ENCODE measurements at regions not wholly inside any gene's neighbourhood (a gene's known extent, or its start where the extent isn't known, plus 50 kb on each side); places are given as distances from the start of the nearest gene placed in this dataset.

- no peaks in the 10 kb centered on the region for H3K36me3 ChIP-seq
- peaks cover 0 to 13% (median 0%) of the 10 kb centered on the region in 4 donors for H3K9me3 ChIP-seq
- DNase-seq (ENCODE audit: low spot score in 2 of 2) = no peak
- no peak for TF ChIP-seq EP300 (IDR thresholded peaks at IDR 0.05)
- no peak for TF ChIP-seq POLR2A (IDR thresholded peaks at IDR 0.05)
- TF ChIP-seq, protein P1, sequence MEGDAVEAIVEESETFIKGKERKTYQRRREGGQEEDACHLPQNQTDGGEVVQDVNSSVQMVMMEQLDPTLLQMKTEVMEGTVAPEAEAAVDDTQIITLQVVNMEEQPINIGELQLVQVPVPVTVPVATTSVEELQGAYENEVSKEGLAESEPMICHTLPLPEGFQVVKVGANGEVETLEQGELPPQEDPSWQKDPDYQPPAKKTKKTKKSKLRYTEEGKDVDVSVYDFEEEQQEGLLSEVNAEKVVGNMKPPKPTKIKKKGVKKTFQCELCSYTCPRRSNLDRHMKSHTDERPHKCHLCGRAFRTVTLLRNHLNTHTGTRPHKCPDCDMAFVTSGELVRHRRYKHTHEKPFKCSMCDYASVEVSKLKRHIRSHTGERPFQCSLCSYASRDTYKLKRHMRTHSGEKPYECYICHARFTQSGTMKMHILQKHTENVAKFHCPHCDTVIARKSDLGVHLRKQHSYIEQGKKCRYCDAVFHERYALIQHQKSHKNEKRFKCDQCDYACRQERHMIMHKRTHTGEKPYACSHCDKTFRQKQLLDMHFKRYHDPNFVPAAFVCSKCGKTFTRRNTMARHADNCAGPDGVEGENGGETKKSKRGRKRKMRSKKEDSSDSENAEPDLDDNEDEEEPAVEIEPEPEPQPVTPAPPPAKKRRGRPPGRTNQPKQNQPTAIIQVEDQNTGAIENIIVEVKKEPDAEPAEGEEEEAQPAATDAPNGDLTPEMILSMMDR (IDR thresholded peaks at IDR 0.05) = no peak
- H3K4me3 ChIP-seq = no peak overlapping the region
- H3K4me1 ChIP-seq = no peaks in the 10 kb centered on the region
- H3K27ac ChIP-seq = no peak overlapping the region
- no peaks in the 10 kb centered on the region for H3K27me3 ChIP-seq
These were observed 936.7 kb downstream of the CCSER2 start for GRCh38 chr10:85265121-85265520.

DNA sequence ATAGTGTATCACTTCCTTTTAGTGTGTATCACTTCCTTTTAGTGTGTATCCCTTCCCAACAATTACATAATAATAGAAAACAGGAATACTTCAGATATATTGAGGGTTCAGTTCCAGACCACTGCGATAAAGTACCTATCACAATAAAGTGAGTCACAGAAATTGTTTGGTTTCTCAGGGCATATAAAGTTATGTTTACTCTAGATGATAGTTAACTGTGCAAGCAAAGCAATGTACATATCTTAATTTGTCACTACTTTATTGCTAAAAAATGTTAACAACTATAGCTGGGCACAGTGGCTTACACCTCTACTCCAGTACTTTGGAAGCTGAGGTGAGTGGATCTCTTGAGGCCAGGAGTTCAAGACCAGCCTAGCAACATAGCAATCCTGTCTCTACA is 938.4 kb downstream of the CCSER2 start:
- Histone ChIP-seq H3K4me1 (no peaks in the 10 kb centered on the region), H3K27me3 (no peaks in the 10 kb centered on the region), H3K9me3 (peaks cover 0 to 29% (median 3%) of the 10 kb centered on the region in 4 donors), H3K27ac (no peak overlapping the region), H3K4me3 (no peak overlapping the region), H3K36me3 (no peaks in the 10 kb centered on the region)
- TF ChIP-seq EP300 (IDR thresholded peaks at IDR 0.05) = no peak
- TF ChIP-seq, protein P1 (IDR thresholded peaks at IDR 0.05) = no peak
- no peak for TF ChIP-seq POLR2A (IDR thresholded peaks at IDR 0.05)
- 72 to 75% methylated on average over 1 of the region's 1 CpG for WGBS, 2 donors
- DNase-seq (ENCODE audit: low spot score in 2 of 2) = no peak

DNA sequence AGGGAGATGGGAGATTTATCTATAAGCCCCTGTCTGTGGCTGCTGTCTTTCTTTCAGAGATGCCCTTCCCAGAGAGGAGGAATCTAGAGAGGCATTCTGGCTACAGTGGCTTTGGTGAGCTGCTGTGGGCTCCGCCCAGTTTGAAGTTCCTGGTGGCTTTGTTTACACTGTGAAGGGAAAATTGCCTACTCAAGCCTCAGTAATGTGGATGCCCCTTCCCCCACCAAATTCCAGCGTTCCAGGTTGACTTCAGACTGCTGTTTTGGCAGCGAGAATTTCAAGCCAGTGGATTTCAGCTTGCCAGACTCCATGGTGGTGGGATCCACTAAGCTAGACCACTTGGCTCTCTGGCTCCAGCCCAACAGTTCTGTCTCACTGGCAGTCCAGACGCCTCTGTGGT is 951.6 kb downstream of the CCSER2 start:
- H3K27ac ChIP-seq = no peak overlapping the region
- no peaks in the 10 kb centered on the region for H3K36me3 ChIP-seq
- H3K27me3 ChIP-seq = no peaks in the 10 kb centered on the region
- no peak for DNase-seq (ENCODE audit: low spot score in 2 of 2)
- TF ChIP-seq POLR2A (IDR thresholded peaks at IDR 0.05) = no peak
- TF ChIP-seq, protein P1 (IDR thresholded peaks at IDR 0.05) = no peak
- no peak for TF ChIP-seq EP300 (IDR thresholded peaks at IDR 0.05)
- H3K9me3 ChIP-seq = no peaks in the 10 kb centered on the region
- H3K4me1 ChIP-seq = no peaks in the 10 kb centered on the region
- no peak overlapping the region for H3K4me3 ChIP-seq
- WGBS, 2 donors = 67 to 85% methylated on average over 4 of the region's 4 CpGs

- Histone ChIP-seq H3K4me3 (no peak overlapping the region), H3K27me3 (no peaks in the 10 kb centered on the region), H3K36me3 (no peaks in the 10 kb centered on the region), H3K9me3 (peaks cover 0 to 9% (median 0%) of the 10 kb centered on the region in 4 donors), H3K27ac (no peak overlapping the region), H3K4me1 (no peaks in the 10 kb centered on the region)
- 37 to 38% methylated on average over 3 of the region's 3 CpGs for WGBS, 2 donors
- TF ChIP-seq POLR2A (IDR thresholded peaks at IDR 0.05) = no peak
- TF ChIP-seq, protein P1 (IDR thresholded peaks at IDR 0.05) = no peak
- TF ChIP-seq EP300 (IDR thresholded peaks at IDR 0.05) = no peak
- no peak for DNase-seq (ENCODE audit: low spot score in 2 of 2)
These were observed 956.7 kb downstream of the CCSER2 start for GRCh38 chr10:85284778-85285770.

- H3K4me1 ChIP-seq = no peaks in the 10 kb centered on the region
- no peak overlapping the region for H3K27ac ChIP-seq
- TF ChIP-seq, protein P1 (IDR thresholded peaks at IDR 0.05) = no peak
- TF ChIP-seq EP300 (IDR thresholded peaks at IDR 0.05) (no peak), POLR2A (IDR thresholded peaks at IDR 0.05) (no peak)
- peaks cover 0 to 20% (median 0%) of the 10 kb centered on the region in 4 donors for H3K9me3 ChIP-seq
- H3K4me3 ChIP-seq = no peak overlapping the region
- H3K27me3 ChIP-seq = no peaks in the 10 kb centered on the region
- H3K36me3 ChIP-seq = no peaks in the 10 kb centered on the region
- 83 to 90% methylated on average over 3 of the region's 3 CpGs for WGBS, 2 donors
- no peak for DNase-seq (ENCODE audit: low spot score in 2 of 2)
These were observed 965.1 kb downstream of the CCSER2 start for GRCh38 chr10:85293483-85293882.
